ENCODE measurements at regions not wholly inside any gene's neighbourhood (a gene's known extent, or its start where the extent isn't known, plus 50 kb on each side); places are given as distances from the start of the nearest gene placed in this dataset.
"Not testable (repeated sequence)": the region's sequence is repeated elsewhere in the genome, so short reads cannot be mapped to it uniquely, and the experiment has no call there.

- Mint-ChIP-seq H3K27ac (no peak overlapping the region), H3K27me3 (no peaks in the 10 kb centered on the region), H3K36me3 (ENCODE audit: low read depth) (no peaks in the 10 kb centered on the region), H3K4me3 (no peak overlapping the region), H3K9me3 (peaks cover 4% of the 10 kb centered on the region), H3K4me1 (no peaks in the 10 kb centered on the region)
- ChIA-PET CTCF (no interaction called here), POLR2A (no interaction called here)
- DNase-seq, result no peak
Measured at GRCh38 chr3:20652231-20652986, 466.4 kb upstream of the SGO1 start.

GRCh38 chr3:20648921-20649381 lies 462.9 kb upstream of the SGO1 start:
- Mint-ChIP-seq H3K27me3 (no peaks in the 10 kb centered on the region), H3K36me3 (ENCODE audit: low read depth) (no peaks in the 10 kb centered on the region), H3K9me3 (peaks cover 4% of the 10 kb centered on the region), H3K4me1 (no peaks in the 10 kb centered on the region), H3K27ac (no peak overlapping the region), H3K4me3 (no peak overlapping the region)
- no peak for DNase-seq
- ChIA-PET CTCF (no interaction called here), POLR2A (no interaction called here)

GRCh38 chr3:20648294-20648693 lies 462.3 kb upstream of the SGO1 start:
- Mint-ChIP-seq H3K4me3 (no peak overlapping the region), H3K9me3 (peaks cover 4% of the 10 kb centered on the region), H3K4me1 (no peaks in the 10 kb centered on the region), H3K36me3 (ENCODE audit: low read depth) (no peaks in the 10 kb centered on the region), H3K27me3 (no peaks in the 10 kb centered on the region), H3K27ac (no peak overlapping the region)
- ChIA-PET CTCF (no interaction called here), POLR2A (no interaction called here)
- no peak for DNase-seq

GRCh38 chr3:20646425-20646824 lies 460.4 kb upstream of the SGO1 start:
- Mint-ChIP-seq H3K4me1 (no peaks in the 10 kb centered on the region), H3K36me3 (ENCODE audit: low read depth) (no peaks in the 10 kb centered on the region), H3K27me3 (no peaks in the 10 kb centered on the region), H3K4me3 (no peak overlapping the region), H3K9me3 (peaks cover 4% of the 10 kb centered on the region), H3K27ac (no peak overlapping the region)
- POLR2A ChIA-PET, result no interaction called here
- CTCF ChIA-PET, result no interaction called here
- DNase-seq, result no peak

GRCh38 chr3:20645340-20645739 lies 459.3 kb upstream of the SGO1 start:
- CTCF ChIA-PET, result no interaction called here

GRCh38 chr3:20637729-20638128 lies 451.7 kb upstream of the SGO1 start:
- Mint-ChIP-seq H3K27me3 (no peaks in the 10 kb centered on the region), H3K4me1 (no peaks in the 10 kb centered on the region), H3K27ac (no peak overlapping the region), H3K4me3 (no peak overlapping the region), H3K36me3 (ENCODE audit: low read depth) (no peaks in the 10 kb centered on the region), H3K9me3 (peaks cover 3% of the 10 kb centered on the region)
- POLR2A ChIA-PET, result no interaction called here
- CTCF ChIA-PET, result no interaction called here
- DNase-seq, result no peak

More at GRCh38 chr3:20645340-20645739, 459.3 kb upstream of the SGO1 start:
- no peak overlapping the region for H3K27ac Mint-ChIP-seq
- peaks cover 4% of the 10 kb centered on the region for H3K9me3 Mint-ChIP-seq
- POLR2A ChIA-PET, result no interaction called here
- no peak for DNase-seq
- no peaks in the 10 kb centered on the region for H3K36me3 Mint-ChIP-seq (ENCODE audit: low read depth)
- no peaks in the 10 kb centered on the region for H3K27me3 Mint-ChIP-seq
- H3K4me1 Mint-ChIP-seq, result no peaks in the 10 kb centered on the region
- H3K4me3 Mint-ChIP-seq, result no peak overlapping the region

GRCh38 chr3:20622304-20622703 lies 436.3 kb upstream of the SGO1 start:
- Mint-ChIP-seq H3K36me3 (ENCODE audit: low read depth) (no peaks in the 10 kb centered on the region), H3K27me3 (no peaks in the 10 kb centered on the region), H3K4me3 (no peak overlapping the region), H3K4me1 (no peaks in the 10 kb centered on the region), H3K27ac (no peak overlapping the region), H3K9me3 (peaks cover 18% of the 10 kb centered on the region)
- POLR2A ChIA-PET, result no interaction called here
- CTCF ChIA-PET, result no interaction called here
- DNase-seq, result no peak

GRCh38 chr3:20618621-20619020 lies 432.6 kb upstream of the SGO1 start:
- H3K36me3 Mint-ChIP-seq (ENCODE audit: low read depth); H3K4me1 Mint-ChIP-seq; POLR2A ChIA-PET; H3K27me3 Mint-ChIP-seq; CTCF ChIA-PET; DNase-seq; H3K4me3 Mint-ChIP-seq; H3K27ac Mint-ChIP-seq: not testable (repeated sequence)
- peaks cover 31% of the 10 kb centered on the region for H3K9me3 Mint-ChIP-seq

- H3K4me1 Mint-ChIP-seq; H3K4me3 Mint-ChIP-seq; H3K27me3 Mint-ChIP-seq; H3K36me3 Mint-ChIP-seq (ENCODE audit: low read depth); CTCF ChIA-PET; H3K27ac Mint-ChIP-seq; POLR2A ChIA-PET; DNase-seq: not testable (repeated sequence)
- H3K9me3 Mint-ChIP-seq, result peaks cover 32% of the 10 kb centered on the region
Measured at GRCh38 chr3:20618181-20618580, 432.2 kb upstream of the SGO1 start.

GRCh38 chr3:20615982-20616381 lies 430.0 kb upstream of the SGO1 start:
- DNase-seq; H3K4me3 Mint-ChIP-seq; CTCF ChIA-PET; H3K27ac Mint-ChIP-seq; H3K27me3 Mint-ChIP-seq; H3K36me3 Mint-ChIP-seq (ENCODE audit: low read depth); H3K4me1 Mint-ChIP-seq; POLR2A ChIA-PET: not testable (repeated sequence)
- H3K9me3 Mint-ChIP-seq, result peaks cover 36% of the 10 kb centered on the region

GRCh38 chr3:20608054-20608738 lies 422.2 kb upstream of the SGO1 start:
- ChIA-PET POLR2A (no interaction called here), CTCF (no interaction called here)
- peaks cover 43% of the 10 kb centered on the region for H3K9me3 Mint-ChIP-seq
- no peaks in the 10 kb centered on the region for H3K27me3 Mint-ChIP-seq
- H3K27ac Mint-ChIP-seq, result no peak overlapping the region
- no peaks in the 10 kb centered on the region for H3K36me3 Mint-ChIP-seq (ENCODE audit: low read depth)
- DNase-seq, result no peak
- no peak overlapping the region for H3K4me3 Mint-ChIP-seq
- H3K4me1 Mint-ChIP-seq, result no peaks in the 10 kb centered on the region

GRCh38 chr3:20604659-20605058 lies 418.7 kb upstream of the SGO1 start:
- Mint-ChIP-seq H3K4me3 (no peak overlapping the region), H3K4me1 (no peaks in the 10 kb centered on the region), H3K27ac (no peak overlapping the region), H3K27me3 (no peaks in the 10 kb centered on the region), H3K9me3 (peaks cover 41% of the 10 kb centered on the region), H3K36me3 (ENCODE audit: low read depth) (no peaks in the 10 kb centered on the region)
- ChIA-PET POLR2A (no interaction called here), CTCF (no interaction called here)
- DNase-seq, result no peak

GRCh38 chr3:20589275-20589674 lies 403.3 kb upstream of the SGO1 start:
- Mint-ChIP-seq H3K4me3 (no peak overlapping the region), H3K27me3 (no peaks in the 10 kb centered on the region), H3K36me3 (ENCODE audit: low read depth) (no peaks in the 10 kb centered on the region), H3K27ac (no peak overlapping the region), H3K9me3 (peaks cover 3% of the 10 kb centered on the region), H3K4me1 (no peaks in the 10 kb centered on the region)
- no peak for DNase-seq
- ChIA-PET POLR2A (no interaction called here), CTCF (no interaction called here)

GRCh38 chr3:20588781-20589180 lies 402.8 kb upstream of the SGO1 start:
- Mint-ChIP-seq H3K27me3 (no peaks in the 10 kb centered on the region), H3K9me3 (peaks cover 3% of the 10 kb centered on the region), H3K36me3 (ENCODE audit: low read depth) (no peaks in the 10 kb centered on the region), H3K4me1 (no peaks in the 10 kb centered on the region), H3K4me3 (no peak overlapping the region), H3K27ac (no peak overlapping the region)
- ChIA-PET CTCF (no interaction called here), POLR2A (no interaction called here)
- no peak for DNase-seq

Data from activated CD4-positive, alpha-beta memory T cell treated with anti-CD3 and anti-CD28 coated beads, Interleukin-2, amount 10 ng/mL, durations not matched to agents 7 days and 5 days (primary cell).